GM19023 (cell line): ENCODE measurements at regions not wholly inside any gene's neighbourhood (a gene's known extent, or its start where the extent isn't known, plus 50 kb on each side); places are given as distances from the start of the nearest gene placed in this dataset.

Experiments used
- ATAC-seq: cut with Tn5 transposase; IDR thresholded peaks from one replicate; pipeline ENCODE4 v1.9.1; 2021; ENCODE audit warnings: mild to moderate bottlenecking, moderate library complexity; ENCODE audit not compliant: unreplicated experiment

GRCh38 chr11:130728185-130729180 is 187.8 kb downstream of the SNX19 start:
- ATAC-seq, result no peak

DNA sequence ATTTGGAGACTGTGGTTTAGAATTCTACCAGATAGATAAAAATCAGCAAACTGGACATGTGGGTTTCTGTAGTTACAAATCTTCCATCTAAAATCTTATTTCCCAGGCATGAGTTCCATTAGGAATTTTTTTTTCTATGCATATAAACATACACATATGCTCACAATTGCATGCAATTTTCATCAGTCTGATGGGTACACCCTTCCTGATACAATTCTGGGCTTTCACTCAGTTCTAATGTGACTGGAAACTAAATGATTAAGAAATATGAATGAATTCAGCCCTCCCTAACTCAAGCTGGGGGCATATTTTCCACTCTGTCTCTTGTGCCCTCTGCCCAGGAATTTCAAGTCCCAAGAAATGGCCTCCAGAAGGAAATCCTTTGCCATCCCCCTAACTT is 187.1 kb downstream of the SNX19 start:
- ATAC-seq, result no peak

DNA sequence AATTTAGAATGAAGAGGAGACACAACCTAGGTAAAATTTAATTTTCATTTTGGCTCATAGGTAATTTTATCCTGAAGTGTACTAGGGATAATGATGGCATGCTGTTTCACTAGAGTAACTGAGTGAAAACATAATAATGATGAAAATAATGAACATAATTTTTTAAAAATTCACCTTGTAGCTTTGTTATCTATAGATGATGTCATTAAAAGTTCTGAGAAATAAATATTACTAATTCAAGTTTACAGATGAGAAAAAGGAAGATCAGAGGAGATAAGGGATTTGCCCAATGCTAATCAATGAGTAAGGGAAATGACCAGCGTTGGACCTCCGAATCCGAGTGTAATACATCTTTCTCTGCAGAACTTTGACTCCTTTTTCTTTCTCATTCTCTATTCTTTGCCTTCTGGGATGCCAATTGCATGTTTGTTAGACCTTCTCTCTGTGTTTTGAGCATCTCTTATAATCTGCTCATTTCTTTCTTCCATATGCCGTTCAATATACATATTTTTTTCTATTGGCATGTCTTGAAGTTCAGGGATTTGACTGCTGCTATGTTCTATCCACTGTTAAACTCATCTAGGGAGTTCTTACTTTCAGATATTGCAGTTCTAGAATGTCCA is 186.5 kb downstream of the SNX19 start:
- no peak for ATAC-seq

DNA sequence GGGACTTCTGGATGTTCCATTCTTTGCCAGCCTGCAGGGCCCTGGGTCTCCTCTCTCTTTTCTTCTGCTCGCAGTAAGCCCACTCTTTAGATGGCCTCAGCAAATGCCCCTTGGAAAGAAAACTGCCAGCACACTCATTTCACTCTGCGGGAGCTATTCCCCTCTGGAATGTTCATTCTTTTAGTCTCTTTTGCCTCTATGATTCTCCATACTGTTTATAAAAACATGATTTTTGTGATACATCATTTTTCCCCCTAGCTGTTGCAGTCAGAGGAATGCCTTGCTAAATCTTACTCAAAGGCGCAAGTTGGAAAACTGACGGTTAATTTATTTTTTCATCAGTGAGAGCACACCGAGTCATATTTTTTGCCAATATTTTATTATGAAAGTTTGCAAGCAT is 184.9 kb downstream of the SNX19 start:
- no peak for ATAC-seq

GRCh38 chr11:130732476-130732875 is 183.8 kb downstream of the SNX19 start:
- ATAC-seq, result no peak

GRCh38 chr11:130737041-130737830 is 179.0 kb downstream of the SNX19 start:
- ATAC-seq, result no peak

DNA sequence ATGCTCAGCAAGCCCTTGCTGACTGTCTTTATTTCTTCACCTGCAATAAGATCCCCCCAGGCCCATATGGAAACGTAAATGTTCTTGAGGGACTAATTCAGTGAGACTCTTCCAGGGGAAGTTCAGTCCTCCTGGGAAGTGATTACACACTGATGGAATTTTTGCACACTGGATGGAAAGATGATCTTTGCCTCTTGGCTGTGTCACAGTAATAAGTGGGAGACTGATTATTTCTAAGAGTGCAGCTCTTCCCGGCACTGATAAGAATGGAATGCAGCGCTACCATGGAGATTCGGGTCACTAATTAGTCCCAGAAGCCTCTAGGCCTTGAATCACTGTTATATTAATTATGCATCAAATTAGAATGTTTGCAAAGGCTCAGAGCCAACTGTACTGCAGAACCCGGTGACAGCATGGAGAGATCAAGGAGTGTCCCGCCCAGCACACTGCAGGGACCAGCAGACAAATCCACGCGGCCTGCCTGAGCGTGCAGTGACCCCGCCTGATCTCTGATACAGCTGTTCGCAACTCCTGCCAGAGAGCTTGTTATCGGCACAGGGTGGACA is 178.3 kb downstream of the SNX19 start:
- no peak for ATAC-seq

DNA sequence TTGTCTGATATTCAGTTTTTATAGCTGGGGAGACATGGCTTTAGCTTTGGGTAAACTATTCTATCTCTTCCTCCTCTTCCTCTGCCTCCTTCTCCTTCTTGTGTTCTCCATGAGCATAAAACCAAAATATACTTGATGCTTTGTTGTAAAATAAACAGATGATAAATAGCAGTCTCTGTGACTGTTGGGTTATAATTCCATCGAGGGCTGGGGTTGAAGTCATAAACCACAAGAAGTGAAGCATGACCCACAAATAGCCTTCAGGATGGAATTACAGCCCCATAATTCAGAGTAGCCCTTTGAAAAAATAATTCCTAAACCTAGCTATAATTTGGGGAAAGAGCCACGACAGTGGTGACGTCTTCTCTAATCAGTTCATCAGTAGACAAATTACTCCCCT is 177.7 kb downstream of the SNX19 start:
- no peak for ATAC-seq

GRCh38 chr11:130740819-130741218 is 175.5 kb downstream of the SNX19 start:
- ATAC-seq, result no peak

GRCh38 chr11:130744794-130745193 is 171.5 kb downstream of the SNX19 start:
- no peak for ATAC-seq

DNA sequence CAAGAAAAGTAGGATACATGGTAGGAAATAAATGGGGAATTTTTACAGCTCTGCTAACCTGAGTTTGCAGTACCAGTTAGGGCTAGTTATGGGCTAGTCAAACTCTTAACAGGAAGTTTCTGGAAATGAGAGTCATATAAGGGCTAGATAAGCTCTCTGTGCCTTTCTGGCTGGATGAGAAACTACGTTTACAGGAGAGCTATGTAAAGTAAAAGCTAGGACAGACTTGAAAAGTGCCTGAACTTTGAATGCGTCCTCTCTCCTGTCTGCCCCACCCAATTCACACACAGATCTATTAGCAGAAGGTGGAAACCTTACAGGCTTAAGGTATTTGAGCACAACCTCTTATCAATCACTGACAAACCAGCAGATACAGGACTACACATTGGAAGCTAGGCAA is 167.1 kb downstream of the SNX19 start:
- ATAC-seq, result no peak

DNA sequence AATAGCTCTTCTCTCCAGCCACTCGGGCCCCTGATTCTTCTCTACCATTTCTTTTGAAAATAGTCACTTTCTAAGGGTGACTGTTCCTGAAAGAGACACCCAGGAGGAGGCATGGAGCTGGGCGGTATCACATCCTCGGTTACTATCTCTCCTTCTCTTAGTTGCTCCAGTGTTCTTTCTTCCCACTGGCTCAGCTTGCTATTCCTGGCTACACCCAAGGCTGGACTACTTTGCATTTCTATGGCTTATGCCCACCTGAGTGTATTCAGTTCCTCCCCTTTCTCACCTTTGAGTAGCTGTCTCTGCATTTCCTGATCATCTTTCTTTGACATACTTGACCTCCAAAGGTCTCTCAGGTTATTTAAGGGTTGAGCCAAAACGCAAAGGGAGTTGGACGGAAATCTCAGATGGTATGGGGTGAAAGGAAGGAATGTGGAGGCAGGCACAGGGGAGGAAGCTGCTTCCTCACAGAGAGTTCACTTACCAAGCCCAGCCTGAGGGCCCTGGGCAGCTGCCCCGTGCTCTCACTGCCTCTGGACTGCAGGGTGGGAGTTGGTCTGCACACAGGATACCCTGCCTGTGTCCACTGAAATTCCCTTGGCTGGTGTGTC is 155.7 kb downstream of the SNX19 start:
- ATAC-seq, result no peak

- ATAC-seq, result no peak
Observed at GRCh38 chr11:130761560-130762220, 154.6 kb downstream of the SNX19 start.

GRCh38 chr11:130762638-130763037 is 153.6 kb downstream of the SNX19 start:
- ATAC-seq, result no peak

DNA sequence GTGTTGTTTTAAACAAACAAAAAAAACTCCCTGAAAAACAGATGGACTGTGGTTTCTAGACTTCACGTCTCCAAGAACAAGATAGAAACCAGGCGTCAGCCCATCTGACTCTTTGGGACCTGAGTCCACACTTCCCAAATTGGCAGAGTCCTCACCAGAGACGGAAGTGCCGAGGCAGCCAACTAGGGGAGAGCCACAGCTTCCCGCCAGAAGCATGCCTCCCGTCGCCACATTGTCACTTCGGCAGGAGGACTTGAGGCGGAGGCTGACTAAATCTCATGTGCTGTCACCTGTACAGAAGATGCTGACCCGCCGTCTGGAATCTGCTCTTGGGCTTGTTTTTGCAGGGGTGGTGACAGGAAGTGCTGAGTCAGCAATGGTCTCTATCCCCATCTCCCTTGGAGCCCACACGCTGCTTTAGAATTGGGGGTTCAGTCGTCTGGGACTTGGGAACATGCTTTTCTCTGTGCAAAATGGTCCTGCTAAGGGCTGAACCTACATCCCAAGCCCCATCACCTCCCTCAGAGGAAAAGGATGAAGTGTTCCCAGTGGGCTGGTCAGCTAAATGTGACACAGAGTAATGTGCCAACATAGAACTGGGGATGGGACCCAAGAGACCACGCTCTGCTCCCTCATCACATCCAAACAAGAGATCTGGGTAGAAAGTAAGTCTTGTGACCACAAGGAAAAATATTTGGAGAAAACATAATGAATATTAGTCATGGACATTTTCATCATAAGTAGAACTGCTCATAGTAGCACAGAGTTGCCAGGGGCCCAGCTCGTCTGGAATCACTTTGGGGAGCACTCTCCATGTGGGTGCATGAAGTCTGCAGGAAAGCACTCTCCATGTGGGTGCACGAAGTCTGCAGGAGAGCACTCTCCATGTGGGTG is 152.9 kb downstream of the SNX19 start:
- ATAC-seq, result no peak

DNA sequence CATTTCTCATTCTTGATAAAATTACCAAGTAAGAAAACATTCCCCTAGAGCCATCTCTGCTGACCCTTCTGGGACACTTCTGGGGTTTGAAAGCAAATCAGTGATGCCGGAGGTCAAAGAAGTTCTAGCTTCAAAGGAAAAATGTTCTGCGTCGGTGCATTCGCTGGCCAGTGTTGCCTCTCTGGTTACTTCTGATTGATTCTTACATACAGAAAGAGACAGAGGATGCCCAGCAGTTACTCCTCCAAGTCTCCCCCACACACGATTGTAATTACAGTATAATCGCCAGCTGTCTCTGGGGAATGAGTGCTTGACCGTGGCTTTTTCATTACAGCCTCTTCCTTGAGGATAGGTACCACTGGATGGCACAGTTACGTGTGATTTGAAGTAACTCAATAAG is 150.9 kb downstream of the SNX19 start:
- ATAC-seq, result no peak

GRCh38 chr11:130765951-130766649 is 150.2 kb downstream of the SNX19 start:
- peak; percentile 61 for ATAC-seq
